NCI-H1092 (cell line): ENCODE measurements at regions not wholly inside any gene's neighbourhood (a gene's known extent, or its start where the extent isn't known, plus 50 kb on each side); places are given as distances from the start of the nearest gene placed in this dataset.
"Not testable (repeated sequence)": the region's sequence is repeated elsewhere in the genome, so short reads cannot be mapped to it uniquely, and the experiment has no call there.

Experiments
- DNase-seq: peaks from one replicate; lab custom pipeline; 2025; lab: John Stamatoyannopoulos, UW

DNA sequence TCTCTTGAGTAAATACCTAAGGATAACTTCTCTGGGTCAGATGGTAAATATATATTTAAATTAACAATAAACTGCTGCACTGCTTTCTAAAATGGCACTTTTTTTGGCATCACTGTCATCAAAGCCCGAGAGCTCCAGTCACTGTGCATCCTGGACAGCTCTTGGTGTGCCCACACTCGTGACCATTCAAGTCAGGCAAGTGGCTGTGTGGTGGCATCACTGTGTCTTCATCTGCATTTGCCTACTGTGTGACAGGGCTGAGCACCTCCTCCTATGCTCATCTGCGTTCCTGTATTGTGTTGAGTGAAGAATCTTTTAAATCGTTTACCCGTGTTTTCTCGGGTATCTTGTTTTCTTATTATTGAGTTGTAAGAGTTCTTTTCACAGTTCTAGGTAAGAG, 568.1 kb upstream of the SALL3 start:
- DNase-seq: no peak

DNA sequence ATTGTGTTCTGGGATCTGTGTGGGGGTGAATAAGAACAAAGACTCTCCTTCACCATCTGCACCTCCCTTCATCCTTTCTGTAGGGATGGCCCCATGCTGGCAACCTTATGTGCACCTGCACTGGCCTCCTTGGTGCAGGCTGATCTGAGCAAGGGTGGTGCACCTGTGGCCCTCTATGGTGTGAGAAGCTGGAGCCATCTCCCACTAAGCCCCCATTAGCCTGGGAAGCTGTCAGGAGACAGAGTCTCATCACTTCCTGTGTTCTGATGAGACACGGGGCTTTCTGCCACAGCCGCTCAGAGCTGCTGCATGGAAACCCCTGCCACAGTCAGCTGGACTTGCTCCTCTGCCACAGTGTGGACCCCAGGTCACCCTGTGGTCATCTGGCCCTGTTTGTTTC, 565.3 kb upstream of the SALL3 start:
- DNase-seq: no peak

DNA sequence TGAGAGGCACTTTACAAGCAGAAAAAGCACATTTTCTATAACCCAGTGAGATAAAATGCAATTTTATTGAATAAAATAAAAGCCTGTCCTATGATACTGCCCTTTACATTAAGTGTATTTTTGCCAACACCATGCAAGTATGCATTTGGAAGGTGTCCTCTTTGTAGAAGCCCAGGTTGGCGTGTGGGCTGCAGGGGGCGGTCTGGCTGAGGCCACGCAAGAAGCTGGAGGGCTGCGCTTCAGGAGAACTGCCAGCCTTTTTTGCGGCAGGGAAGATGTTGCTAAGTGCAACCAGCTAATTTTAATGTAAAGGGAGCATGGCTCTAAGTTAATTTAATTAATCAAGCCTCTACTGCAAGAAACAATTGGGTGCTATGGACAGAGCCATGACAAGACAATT, 562.8 kb upstream of the SALL3 start:
- no peak for DNase-seq

DNA sequence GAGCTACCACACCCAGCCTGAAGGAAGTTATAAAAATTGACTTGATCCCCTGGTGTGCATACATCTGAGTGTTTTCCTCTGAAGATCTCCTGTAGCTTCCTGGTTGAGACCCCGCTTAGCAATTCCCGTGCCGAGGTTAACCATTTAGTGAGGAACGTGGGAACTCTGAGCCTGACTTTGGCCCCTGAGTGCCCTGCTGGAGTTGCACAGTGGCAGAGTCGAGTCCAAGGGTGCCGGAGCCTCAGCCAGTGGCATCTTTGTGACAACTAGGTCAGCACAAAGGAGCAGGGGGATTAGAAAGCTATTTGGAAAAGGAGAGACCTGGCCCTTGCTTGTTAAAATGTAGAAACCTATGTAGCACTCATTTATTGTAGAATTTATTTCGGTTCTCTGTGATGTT, 561.2 kb upstream of the SALL3 start:
- no peak for DNase-seq

DNA sequence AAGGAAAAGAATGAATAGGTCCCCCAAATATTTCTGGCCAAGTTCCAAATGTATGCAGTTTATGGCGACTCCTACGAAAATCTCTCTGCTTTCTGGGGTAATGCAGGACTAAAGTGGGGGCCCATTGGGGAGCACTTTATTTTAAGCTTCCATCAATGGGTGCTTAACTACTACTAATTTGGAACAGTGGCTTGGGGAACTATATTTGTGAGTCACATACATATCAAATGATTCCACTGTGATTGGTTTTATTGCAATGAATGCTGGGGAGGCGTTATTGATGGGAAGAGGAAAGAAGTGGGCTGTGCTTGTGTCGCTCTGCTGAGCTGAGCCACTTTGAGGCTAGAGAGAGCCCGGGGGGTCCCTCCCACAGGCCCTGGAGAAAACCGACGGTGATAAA, 560.4 kb upstream of the SALL3 start:
- DNase-seq: no peak

DNA sequence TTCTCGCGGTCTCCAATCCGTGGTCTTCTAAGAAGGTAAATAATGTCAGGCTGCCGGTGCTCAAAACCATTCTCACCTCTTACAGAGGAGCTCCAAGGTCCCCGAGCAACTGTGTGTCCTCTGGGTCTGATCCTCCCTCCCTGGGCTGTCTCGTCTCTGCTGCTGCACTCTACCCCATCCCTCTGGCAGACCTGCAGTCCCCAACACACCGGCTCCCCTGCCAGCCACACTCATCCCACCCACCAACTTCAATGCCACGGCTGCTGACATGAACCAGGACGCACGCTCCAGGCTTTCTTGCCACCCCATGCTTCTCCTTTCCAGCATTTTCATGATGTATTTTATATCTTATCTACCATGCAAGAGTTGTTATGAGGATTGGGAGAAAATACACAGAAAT, 559.5 kb upstream of the SALL3 start:
- no peak for DNase-seq

DNA sequence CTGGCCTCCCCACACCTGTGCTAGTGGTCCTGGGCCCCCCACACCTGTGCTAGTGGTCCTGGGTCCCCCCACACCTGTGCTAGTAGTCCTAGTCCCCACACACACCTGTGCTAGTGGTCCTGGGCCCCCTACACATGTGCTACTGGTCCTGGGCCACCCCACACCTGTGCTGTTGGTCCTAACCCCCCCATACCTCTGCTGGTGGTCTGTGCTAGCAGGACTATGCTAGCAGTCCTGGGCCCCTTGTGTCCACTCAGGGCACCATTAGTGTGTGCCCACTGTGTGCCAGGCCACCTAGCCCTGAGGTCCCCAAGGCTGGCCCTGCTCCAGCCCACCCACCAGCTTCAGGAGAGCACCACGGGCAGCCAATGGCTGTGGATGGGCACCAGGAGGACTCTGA, 558.2 kb upstream of the SALL3 start:
- DNase-seq: no peak

DNA sequence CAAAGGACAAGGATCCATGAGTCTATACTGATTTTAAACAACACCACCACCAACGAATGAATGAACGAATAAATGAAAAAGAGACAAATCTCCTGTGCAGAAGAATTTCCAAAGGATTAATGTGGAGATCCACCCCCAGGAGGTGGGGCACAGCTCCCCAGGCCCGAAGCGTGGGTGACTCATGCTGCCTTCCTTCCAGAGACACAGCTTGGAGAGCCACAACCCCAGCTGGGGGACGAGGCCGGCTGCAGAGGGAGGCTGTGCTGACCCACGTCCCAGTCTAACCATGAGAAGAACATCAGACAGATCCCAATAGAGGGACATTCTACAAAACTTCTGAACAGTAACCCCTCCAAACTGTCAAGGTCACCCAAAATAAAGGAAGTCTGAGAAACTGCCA, 557.3 kb upstream of the SALL3 start:
- no peak for DNase-seq

DNA sequence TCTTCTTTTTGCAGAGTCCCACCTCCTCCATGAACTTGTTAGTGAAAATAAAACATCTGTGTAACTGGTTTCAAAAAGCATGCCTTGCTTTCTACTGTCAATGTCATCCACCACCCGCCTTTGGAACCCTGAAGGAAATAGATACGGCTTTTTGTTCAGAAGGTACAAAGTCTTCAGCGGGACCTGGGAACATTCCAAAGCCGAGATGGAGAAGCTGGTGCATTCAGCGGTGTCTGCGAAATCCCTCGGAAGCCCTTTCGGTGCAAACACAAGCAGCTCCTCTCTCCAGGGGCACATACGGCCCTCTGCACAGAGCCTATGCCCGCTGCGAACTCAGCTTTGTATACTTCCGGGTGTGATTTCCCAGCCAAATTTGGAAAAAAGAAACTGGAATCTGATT, 555.8 kb upstream of the SALL3 start:
- DNase-seq: no peak

DNA sequence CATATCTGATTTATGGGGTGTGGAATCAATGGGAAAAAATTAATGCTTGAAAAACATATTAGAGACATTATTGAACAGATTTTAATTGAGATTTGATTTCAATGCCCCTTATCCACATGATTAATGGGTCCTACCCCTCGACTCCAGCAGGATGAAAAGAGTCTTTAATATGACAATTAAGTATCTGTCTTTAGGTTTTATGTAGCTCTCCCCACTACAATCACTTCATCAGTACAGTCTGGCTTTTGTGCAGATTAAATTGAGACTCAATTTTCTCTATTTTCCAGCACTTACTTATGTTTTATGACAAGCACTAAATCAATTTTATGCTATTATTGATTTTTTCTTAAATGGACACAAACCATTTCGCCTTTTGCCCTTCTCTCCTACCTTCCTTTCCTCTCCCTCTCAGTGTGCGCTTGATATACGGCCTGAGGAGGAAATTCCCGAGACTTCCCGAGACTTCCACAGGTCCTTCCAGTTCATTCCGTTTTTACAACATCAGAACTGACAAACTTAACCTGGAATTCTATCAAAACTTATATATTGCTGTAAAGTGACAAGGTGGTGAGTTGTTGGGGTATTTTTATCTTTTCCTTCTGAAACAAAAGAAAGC, 555.1 kb upstream of the SALL3 start:
- DNase-seq: no peak

DNA sequence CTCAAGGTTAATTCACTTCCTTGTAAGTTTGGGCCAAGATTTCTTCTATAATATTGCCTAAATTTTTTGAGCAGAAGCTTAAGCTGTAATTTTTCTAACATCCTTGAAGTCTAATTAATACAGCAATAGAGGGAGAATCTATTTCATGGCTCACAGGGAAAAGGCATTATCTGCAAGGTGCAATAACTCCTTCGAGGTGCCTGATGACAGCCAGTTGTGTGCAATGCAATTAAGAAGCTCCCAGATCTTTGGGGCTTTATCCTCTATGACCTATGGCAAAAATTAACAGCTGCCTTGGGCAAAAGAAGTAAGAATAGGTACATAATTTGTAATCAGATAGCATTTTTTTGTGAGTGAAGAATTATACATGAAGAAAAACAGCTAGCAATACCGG, 554.6 kb upstream of the SALL3 start:
- DNase-seq: no peak

DNA sequence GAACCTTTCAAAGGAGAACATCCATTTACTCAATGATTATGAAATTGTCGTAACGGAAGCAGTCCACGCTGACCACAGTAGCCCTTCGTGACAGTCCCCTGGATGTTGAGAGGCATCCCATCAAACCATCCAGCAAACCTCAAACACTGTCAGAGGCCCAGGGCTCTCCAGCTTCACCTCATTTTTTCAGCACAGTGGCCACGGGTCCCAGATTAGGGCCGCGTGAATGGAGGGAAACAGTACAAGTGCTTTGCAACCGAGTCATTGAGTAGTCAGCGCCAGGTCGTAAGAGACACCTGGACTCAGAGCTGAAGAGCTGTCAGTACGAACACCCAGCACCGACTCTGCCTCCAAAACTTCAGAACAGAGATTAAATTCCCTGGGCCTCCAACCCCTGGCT, 552.5 kb upstream of the SALL3 start:
- DNase-seq: no peak

DNA sequence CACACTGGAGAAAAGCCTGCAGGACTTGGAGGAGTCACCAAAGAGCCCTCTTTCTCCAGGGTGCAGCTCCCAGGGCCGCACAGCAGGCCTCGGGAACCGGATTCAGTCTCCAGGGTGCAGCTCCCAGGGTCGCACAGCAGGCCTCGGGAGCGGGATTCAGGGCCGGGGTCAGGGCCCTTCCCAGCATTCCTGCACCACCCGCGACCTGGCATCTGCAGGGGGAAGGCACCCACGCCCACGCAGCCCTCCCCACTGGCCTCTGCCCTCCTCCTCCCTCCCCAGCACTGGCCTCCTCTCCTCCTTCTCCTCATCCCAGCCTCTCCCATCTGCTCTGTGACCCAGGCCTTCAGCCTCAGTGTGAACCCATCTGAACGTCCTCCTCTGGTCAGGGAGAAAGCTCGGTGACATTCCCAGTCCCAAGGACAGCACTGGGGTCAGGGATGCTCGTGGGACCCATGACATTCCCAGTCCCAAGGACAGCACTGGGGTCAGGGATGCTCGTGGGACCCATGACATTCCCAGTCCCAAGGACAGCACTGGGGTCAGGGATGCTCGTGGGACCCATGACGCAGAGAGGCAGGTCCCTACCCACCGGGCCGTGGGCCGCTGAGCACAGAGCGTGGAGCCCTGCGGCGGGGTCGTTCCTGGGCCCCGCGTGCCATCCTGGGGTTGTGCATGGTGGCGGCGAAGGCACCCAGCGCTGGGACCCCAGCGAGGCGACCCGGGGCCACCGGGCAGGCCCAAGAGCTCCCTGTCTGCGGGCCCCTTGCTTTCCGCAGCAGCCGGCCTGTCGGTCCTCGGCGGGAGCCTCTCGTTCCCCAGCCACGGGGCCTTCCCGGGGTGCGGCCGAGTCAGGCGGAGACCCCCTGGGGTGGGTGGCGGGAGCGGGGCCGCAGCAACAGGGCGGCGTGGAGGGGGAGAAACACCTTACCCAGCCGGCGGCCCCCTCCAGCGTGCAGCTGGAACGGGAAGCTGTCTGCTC, 550.2 kb upstream of the SALL3 start:
- DNase-seq: no peak

DNA sequence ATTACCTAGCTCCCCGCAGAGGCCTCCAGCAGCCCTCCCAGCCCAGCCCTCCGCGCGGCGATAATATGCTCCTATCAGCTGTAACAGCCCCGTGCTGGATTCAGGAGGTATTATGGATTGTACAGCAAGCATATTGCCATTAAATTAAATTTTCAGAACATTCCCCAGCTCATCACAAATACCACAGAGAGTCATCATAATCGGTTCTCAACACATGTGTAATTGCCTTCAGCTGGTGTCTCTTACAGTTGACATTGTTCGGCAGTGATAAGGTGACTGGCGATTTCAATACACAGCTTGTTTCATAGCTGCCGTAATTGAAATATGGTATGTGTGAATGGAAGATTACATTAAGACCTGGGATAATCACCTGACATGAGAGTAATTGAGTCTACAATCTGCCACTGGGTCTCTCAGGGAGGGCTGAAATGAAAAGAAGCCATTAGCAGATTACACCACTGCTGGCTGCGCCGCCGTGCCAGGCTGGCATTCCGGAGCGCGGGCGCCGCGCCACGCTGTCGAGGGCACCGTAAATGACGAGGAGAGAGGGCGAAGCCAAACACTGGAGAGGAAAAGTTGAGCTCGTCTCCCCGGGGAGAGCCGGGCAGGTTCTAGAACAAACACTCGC, 549.4 kb upstream of the SALL3 start:
- DNase-seq: peak; percentile 76

DNA sequence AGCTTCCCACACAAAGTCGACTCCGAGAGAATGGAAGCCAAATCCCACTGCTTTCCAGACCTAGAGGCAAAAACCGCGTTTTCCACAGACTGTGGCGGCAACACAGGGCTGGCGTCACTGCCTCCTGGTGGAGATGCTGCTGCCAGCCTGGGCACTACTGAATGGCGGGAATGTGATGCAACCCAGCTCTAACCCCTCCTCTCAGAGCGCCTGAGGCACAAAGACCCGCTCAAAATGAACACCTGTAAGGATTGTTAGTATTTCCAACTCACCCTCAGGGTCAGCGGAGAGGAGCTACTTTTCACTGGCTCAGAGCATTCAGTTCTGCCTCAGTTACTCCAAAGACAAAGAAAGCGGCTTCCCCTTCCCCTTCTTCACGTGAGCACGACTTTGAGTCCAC, 548.0 kb upstream of the SALL3 start:
- no peak for DNase-seq

DNA sequence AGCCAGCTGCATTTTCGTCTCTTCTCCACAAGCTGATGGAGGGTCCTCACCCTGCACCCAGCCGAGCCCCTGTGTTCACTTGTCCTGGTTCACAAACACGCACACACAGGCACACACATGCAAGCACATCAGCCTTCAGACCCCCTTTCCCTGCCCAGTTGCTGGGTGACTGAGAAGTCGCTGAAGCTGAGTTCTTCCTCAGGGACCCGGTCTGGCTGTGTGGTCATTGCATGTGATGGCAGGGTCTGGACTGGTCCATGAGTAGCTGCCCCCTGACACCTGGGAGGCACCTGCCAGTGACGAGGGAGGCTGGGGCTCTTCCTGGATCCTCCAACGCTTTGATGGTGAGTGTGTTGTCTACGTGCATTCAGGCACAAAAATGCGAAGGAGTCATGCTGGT, 546.1 kb upstream of the SALL3 start:
- no peak for DNase-seq

DNA sequence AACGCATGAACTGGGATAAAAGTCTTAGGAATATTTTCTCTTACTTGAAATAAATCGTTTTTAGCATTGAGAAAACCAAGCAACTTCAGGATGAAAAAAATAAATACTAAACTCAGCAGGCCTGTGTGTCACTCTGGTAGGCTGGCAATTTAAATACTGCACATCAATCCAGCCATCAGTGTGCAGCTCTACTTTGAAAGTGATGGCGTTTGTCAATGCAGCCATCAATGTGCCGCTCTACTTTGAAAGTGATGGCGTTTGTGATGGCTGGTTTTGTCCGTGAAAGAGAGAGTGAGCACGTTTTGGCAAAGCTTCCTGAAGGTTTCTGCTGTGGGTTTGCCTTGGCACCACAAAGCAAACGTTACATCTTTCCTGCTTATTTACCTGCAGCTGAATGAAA, 543.5 kb upstream of the SALL3 start:
- no peak for DNase-seq

DNA sequence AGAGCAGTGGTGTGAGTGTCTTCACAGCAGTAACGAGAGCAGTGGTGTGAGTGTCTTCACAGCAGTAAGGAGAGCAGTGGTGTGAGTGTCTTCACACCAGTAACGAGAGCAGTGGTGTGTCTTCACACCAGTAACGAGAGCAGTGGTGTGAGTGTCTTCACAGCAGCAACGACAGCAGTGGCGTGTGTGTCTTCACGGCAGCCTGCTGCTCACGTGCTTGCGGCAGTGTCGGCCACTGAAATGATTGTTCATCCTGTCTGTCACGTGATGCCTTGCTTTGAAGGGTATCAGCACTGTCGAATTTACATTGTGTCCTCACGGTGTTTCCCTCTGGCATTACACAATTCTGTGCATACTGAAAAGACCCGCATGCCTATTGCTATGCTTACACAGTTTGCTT, 541.4 kb upstream of the SALL3 start:
- DNase-seq: not testable (repeated sequence)

DNA sequence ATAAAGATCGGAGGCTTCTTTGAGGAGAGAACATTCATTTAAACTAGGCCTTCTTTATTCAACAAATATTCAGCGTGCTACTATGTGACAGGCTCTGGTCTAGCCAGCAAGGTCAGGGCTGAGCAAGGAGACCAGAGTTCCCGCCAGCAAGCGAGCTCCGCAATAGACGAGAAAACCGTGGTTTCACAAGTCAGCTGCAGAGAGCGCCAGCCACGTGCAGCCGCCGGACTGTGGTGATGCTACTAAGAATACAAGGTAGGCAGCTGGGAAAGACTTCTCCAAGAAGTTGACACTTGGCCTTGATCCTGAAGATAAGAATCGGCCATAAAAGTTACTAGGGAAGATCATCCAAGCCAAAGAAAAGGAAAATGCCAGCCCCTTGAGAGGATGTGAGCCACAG, 533.7 kb upstream of the SALL3 start:
- DNase-seq: no peak

DNA sequence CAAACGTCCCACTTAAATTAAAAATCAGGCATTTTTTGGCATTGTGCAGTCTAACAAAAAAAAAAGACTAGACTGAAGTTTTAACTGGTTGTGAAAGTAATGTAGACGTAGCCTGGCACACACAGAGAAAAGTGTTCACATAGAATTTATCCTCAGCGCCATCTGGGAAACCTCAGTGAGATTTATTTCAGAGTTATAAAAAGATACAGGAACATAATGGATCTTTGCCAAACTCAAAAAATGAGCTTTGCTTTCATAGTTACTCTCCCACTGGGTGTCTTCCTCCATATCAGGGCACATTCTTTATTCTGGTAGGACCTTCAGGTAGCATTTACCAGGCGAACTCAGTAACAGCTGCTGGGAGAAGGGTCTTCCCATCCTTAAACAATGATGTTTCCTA, 532.4 kb upstream of the SALL3 start:
- no peak for DNase-seq

DNA sequence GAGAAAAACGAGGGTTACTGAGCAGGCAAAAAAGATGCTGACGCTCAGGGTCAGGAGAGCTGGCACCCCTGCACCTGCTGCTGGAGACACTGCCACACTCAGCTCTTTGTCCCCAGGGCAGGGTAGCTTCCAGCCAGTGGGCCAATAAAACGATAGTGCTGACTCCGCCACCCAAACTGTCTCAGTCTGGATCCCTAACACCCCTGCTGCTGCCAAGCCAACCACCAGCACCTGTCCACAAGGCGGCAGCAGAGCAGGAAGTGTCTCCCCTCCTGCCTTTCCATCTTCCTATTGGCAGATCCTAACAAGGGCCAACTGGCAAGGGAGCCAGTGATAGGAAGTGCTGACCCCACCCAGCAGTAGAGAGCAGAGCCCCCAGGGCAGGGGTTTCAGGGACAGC, 531.5 kb upstream of the SALL3 start:
- DNase-seq: no peak

DNA sequence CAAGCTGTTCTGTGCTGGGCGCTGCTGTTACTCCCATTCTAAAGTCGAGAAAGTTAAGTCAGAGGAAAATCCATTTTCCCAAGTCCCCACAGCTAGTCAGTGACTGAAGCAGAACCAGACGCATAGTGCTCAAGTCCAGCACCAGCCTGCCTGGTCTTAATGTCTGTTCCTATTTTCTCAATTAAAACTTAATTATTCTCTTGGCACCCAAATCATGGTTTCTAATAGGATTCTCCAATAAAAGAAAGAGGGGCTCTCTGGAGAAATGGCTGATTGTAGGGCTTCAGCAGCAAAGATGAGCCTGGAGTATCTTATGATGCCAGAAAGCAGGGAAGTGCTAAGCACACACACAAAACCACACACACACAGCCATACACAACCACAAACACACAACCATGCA, 531.0 kb upstream of the SALL3 start:
- DNase-seq: no peak

DNA sequence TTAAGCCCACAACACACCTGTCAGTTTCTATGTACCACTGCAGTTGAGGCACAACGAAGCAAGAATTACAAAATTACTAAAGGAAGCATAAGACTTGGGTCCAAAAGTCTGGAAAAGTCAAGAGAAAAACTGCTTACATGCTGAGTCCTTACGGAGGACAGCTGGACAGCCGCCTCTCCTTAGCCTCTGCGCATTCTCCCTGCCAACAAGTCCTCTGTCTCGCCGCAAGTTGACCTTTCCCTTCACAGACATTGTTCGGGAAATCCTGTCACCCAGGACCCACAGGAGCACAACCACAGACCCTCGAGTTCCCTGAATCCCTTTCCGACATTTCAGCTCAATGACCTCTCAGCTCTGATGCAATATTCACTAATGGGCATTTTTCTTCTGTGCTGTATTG, 525.4 kb upstream of the SALL3 start:
- no peak for DNase-seq
